ENCODE measurements at regions not wholly inside any gene's neighbourhood (a gene's known extent, or its start where the extent isn't known, plus 50 kb on each side); places are given as distances from the start of the nearest gene placed in this dataset.

DNA sequence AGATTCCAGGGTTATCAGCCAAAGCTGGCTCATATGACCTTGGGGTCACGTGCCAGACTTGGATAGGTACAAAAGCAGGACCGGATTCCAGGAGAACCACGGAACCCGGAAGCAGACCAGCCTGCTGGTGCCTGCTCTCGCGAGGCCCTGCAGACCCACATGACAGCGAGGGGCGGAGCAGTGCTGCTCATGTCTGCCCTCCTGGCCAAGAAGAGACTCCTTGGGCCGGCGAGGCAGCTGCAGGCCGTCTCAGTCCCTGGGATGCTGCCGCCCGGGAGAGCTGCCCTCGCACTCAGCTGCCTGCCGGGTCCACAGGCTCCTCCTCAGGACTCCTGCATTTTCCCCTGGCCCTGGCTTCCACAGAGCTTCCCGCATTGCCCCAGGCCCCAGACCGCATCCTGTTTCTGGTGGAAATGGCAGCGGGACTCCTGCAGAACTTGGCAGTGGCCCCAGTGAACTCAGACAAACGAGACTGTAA, 739.5 kb downstream of the SOCS6 start:
- DNase-seq (ENCODE audit: extremely low spot score) = no peak
- TF ChIP-seq HDGF (IDR thresholded peaks at IDR 0.05; ENCODE audit: borderline replicate concordance) = no peak
- TF ChIP-seq NFRKB (IDR thresholded peaks at IDR 0.05) = no peak
- no peak for TF ChIP-seq LEF1 (IDR thresholded peaks at IDR 0.05; ENCODE audit: borderline replicate concordance)
- no peak for TF ChIP-seq ELF4 (IDR thresholded peaks at IDR 0.05)
- no peak for TF ChIP-seq CTBP1 (IDR thresholded peaks at IDR 0.05; ENCODE audit: borderline replicate concordance)
- no peak for TF ChIP-seq ARNT (IDR thresholded peaks at IDR 0.05)
- TF ChIP-seq FOXM1 (IDR thresholded peaks at IDR 0.05; ENCODE audit: borderline replicate concordance) = no peak
- TF ChIP-seq BHLHE40 (IDR thresholded peaks at IDR 0.05; ENCODE audit: borderline replicate concordance) = no peak
- TF ChIP-seq SUZ12 (IDR thresholded peaks at IDR 0.05) = no peak
- no peak for TF ChIP-seq L3MBTL2 (conservative IDR thresholded peaks at IDR 0.05)

GRCh38 chr18:71027531-71027930, 738.7 kb downstream of the SOCS6 start:
- TF ChIP-seq L3MBTL2 (conservative IDR thresholded peaks at IDR 0.05) (no peak), LEF1 (IDR thresholded peaks at IDR 0.05; ENCODE audit: borderline replicate concordance) (no peak), ZNF384 (IDR thresholded peaks at IDR 0.05) (no peak), SP1 (IDR thresholded peaks at IDR 0.05) (no peak), BHLHE40 (IDR thresholded peaks at IDR 0.05; ENCODE audit: borderline replicate concordance) (no peak), NFRKB (IDR thresholded peaks at IDR 0.05) (no peak), TARDBP (IDR thresholded peaks at IDR 0.05) (no peak), CTBP1 (IDR thresholded peaks at IDR 0.05; ENCODE audit: borderline replicate concordance) (no peak), ARNT (IDR thresholded peaks at IDR 0.05) (no peak), SUZ12 (IDR thresholded peaks at IDR 0.05) (no peak), ELF4 (IDR thresholded peaks at IDR 0.05) (no peak), FOXM1 (IDR thresholded peaks at IDR 0.05; ENCODE audit: borderline replicate concordance) (no peak), FOXA1 (IDR thresholded peaks at IDR 0.05) (no peak), FOXK2 (IDR thresholded peaks at IDR 0.05) (no peak), HDGF (IDR thresholded peaks at IDR 0.05; ENCODE audit: borderline replicate concordance) (no peak)
- TF ChIP-seq, protein P1, sequence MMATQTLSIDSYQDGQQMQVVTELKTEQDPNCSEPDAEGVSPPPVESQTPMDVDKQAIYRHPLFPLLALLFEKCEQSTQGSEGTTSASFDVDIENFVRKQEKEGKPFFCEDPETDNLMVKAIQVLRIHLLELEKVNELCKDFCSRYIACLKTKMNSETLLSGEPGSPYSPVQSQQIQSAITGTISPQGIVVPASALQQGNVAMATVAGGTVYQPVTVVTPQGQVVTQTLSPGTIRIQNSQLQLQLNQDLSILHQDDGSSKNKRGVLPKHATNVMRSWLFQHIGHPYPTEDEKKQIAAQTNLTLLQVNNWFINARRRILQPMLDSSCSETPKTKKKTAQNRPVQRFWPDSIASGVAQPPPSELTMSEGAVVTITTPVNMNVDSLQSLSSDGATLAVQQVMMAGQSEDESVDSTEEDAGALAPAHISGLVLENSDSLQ (IDR thresholded peaks at IDR 0.05) = no peak
- no peak for DNase-seq (ENCODE audit: extremely low spot score)
- ChIA-PET POLR2A (no interaction called here), CTCF (no interaction called here)

More for the DNA sequence above, 739.5 kb downstream of the SOCS6 start:
- POLR2A ChIA-PET = no interaction called here
- CTCF ChIA-PET = no interaction called here

DNA sequence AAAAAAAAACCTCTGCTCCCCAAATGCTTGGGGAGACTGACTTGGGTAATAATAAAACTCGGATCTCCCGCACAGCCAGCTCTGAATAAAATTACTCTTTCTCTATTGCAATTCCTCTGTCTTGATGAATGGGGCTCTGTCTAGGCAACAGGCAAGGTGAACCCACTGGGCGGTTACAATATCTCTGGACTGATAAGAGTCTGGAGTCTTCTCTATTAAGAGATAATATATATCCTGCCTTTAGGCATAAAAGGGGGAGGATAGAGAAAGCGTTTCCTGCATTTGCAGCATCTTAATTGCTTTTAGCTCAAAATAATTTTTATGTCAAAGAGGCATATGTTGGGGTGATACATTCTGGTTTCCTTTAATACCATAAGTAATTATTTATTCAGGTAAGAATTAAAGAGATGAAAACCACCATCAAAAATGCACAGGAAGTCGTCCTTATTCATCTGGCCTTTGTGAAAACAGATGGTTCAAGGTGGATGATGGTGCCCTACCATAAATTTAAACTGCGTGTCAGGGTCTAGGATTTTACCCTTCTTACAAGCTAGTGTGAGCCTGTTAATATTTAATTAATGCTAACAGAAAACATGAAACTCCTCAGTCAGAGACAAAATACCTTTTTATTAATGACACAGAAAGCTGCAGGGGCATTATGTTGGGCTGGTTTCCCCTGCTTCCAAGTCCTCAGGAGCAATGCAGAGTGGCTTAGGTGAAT, 736.8 kb downstream of the SOCS6 start:
- ChIA-PET POLR2A (no interaction called here), CTCF (no interaction called here)
- no peak for DNase-seq (ENCODE audit: extremely low spot score)
- TF ChIP-seq SP1 (IDR thresholded peaks at IDR 0.05) (no peak), FOXM1 (IDR thresholded peaks at IDR 0.05; ENCODE audit: borderline replicate concordance) (no peak), LEF1 (IDR thresholded peaks at IDR 0.05; ENCODE audit: borderline replicate concordance) (no peak), TARDBP (IDR thresholded peaks at IDR 0.05) (no peak), ARNT (IDR thresholded peaks at IDR 0.05) (no peak), NFRKB (IDR thresholded peaks at IDR 0.05) (no peak), BHLHE40 (IDR thresholded peaks at IDR 0.05; ENCODE audit: borderline replicate concordance) (no peak), ELF4 (IDR thresholded peaks at IDR 0.05) (no peak), L3MBTL2 (conservative IDR thresholded peaks at IDR 0.05) (no peak), HDGF (IDR thresholded peaks at IDR 0.05; ENCODE audit: borderline replicate concordance) (no peak), FOXK2 (IDR thresholded peaks at IDR 0.05) (no peak), SUZ12 (IDR thresholded peaks at IDR 0.05) (no peak), CTBP1 (IDR thresholded peaks at IDR 0.05; ENCODE audit: borderline replicate concordance) (no peak), FOXA1 (IDR thresholded peaks at IDR 0.05) (no peak), ZNF384 (IDR thresholded peaks at IDR 0.05) (no peak)
- TF ChIP-seq, protein P1 (IDR thresholded peaks at IDR 0.05) = no peak

- DNase-seq (ENCODE audit: extremely low spot score) = no peak
- CTCF ChIA-PET = no interaction called here
- POLR2A ChIA-PET = no interaction called here
- TF ChIP-seq FOXK2 (IDR thresholded peaks at IDR 0.05) (no peak), FOXA1 (IDR thresholded peaks at IDR 0.05) (no peak), ZNF384 (IDR thresholded peaks at IDR 0.05) (no peak), ARNT (IDR thresholded peaks at IDR 0.05) (no peak)
These were observed 733.5 kb downstream of the SOCS6 start for GRCh38 chr18:71022389-71022788.

- POLR2A ChIA-PET = no interaction called here
- TF ChIP-seq L3MBTL2 (conservative IDR thresholded peaks at IDR 0.05) (no peak), TARDBP (IDR thresholded peaks at IDR 0.05) (no peak), BHLHE40 (IDR thresholded peaks at IDR 0.05; ENCODE audit: borderline replicate concordance) (no peak), LEF1 (IDR thresholded peaks at IDR 0.05; ENCODE audit: borderline replicate concordance) (no peak), FOXK2 (IDR thresholded peaks at IDR 0.05) (no peak), HDGF (IDR thresholded peaks at IDR 0.05; ENCODE audit: borderline replicate concordance) (no peak), NFRKB (IDR thresholded peaks at IDR 0.05) (no peak), SUZ12 (IDR thresholded peaks at IDR 0.05) (no peak), ELF4 (IDR thresholded peaks at IDR 0.05) (no peak), SP1 (IDR thresholded peaks at IDR 0.05) (no peak), ZNF384 (IDR thresholded peaks at IDR 0.05) (no peak), FOXA1 (IDR thresholded peaks at IDR 0.05) (no peak), ARNT (IDR thresholded peaks at IDR 0.05) (no peak)
- TF ChIP-seq, protein P1 (IDR thresholded peaks at IDR 0.05) = no peak
- CTCF ChIA-PET = interaction anchor here (0.6 kb wide), 1 partner anchor 231 kb away, joined by 3 read pairs; no protein-coding TSS in a partner anchor
- DNase-seq (ENCODE audit: extremely low spot score) = no peak
These were observed 732.2 kb downstream of the SOCS6 start for GRCh38 chr18:71021030-71021362.
